Gastroesophageal sphincter (tissue), 3 donors: ENCODE measurements at regions not wholly inside any gene's neighbourhood (a gene's known extent, or its start where the extent isn't known, plus 50 kb on each side); places are given as distances from the start of the nearest gene placed in this dataset.

Source experiments
- EP300 ChIP-seq: sonication (generic); formaldehyde crosslinking; IDR thresholded peaks from one replicate; pipeline ENCODE4 v1.6.1; 2017; ENCODE audit warnings: antibody characterized with exemption, mild to moderate bottlenecking
- POLR2A ChIP-seq, 2 donors: fragments of 450-650 bp; IDR thresholded peaks; one replicate each; pipeline ENCODE4 v1.6.1; 2017; ENCODE audit warnings: antibody characterized with exemption in 2 of 2, mild to moderate bottlenecking in 2 of 2, moderate library complexity in 1 of 2
- POLR2AphosphoS5 ChIP-seq: sonication (generic); formaldehyde crosslinking; IDR thresholded peaks from one replicate; pipeline ENCODE4 v1.6.1; 2017; ENCODE audit warnings: antibody characterized with exemption
- TF ChIP-seq, protein P1 (sequence below), 4 experiments: fragments of 200-600 bp in 2 of 4; fragments of 450-650 bp in 2 of 4; sonication (generic) in 1 of 4; IDR thresholded peaks; one replicate each; pipeline ENCODE4 v1.5.1; 2017 to 2019; ENCODE audit warnings: antibody characterized with exemption in 4 of 4, mild to moderate bottlenecking in 2 of 4, moderate library complexity in 2 of 4

DNA sequence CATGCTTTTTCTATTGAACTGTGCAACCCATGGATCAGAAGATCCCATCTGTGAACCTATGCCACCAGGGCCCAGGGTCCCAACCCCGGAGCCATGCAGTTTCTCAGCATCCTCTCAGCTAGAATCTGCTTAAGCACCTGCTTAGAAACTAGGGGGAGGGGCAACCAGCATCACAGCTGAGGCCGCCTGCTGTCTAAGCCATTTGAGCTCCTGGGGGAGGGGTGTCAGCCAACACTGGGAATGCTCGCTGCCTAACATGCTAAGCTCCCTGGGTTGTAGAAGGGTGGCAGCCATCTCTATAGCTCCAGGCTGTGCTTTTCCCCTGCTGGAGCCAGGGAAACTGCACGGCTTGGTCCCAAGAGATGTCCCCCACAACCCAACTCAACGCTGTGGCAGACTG is 322.8 kb downstream of the EDEM1 start:
- TF ChIP-seq, protein P1, sequence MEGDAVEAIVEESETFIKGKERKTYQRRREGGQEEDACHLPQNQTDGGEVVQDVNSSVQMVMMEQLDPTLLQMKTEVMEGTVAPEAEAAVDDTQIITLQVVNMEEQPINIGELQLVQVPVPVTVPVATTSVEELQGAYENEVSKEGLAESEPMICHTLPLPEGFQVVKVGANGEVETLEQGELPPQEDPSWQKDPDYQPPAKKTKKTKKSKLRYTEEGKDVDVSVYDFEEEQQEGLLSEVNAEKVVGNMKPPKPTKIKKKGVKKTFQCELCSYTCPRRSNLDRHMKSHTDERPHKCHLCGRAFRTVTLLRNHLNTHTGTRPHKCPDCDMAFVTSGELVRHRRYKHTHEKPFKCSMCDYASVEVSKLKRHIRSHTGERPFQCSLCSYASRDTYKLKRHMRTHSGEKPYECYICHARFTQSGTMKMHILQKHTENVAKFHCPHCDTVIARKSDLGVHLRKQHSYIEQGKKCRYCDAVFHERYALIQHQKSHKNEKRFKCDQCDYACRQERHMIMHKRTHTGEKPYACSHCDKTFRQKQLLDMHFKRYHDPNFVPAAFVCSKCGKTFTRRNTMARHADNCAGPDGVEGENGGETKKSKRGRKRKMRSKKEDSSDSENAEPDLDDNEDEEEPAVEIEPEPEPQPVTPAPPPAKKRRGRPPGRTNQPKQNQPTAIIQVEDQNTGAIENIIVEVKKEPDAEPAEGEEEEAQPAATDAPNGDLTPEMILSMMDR (IDR thresholded peaks at IDR 0.05) = no peak
- TF ChIP-seq POLR2A (IDR thresholded peaks at IDR 0.05) (no peak), POLR2AphosphoS5 (no peak), EP300 (no peak)
